ENCODE measurements at regions not wholly inside any gene's neighbourhood (a gene's known extent, or its start where the extent isn't known, plus 50 kb on each side); places are given as distances from the start of the nearest gene placed in this dataset.

- TF ChIP-seq GATAD2A (CRISPR knock-in tag; IDR thresholded peaks at IDR 0.05) (peak; percentile 85), DZIP1 (CRISPR knock-in tag; IDR thresholded peaks at IDR 0.05) (no peak), ZNF709 (CRISPR knock-in tag; IDR thresholded peaks at IDR 0.05) (no peak), POLR2G (IDR thresholded peaks at IDR 0.05; ENCODE audit: low read depth, low read length) (no peak), IRF1 (CRISPR knock-in tag; IDR thresholded peaks at IDR 0.05; ENCODE audit: low read depth) (no peak), NCOA2 (CRISPR knock-in tag; IDR thresholded peaks at IDR 0.05) (peak; percentile 79), SRF (IDR thresholded peaks at IDR 0.05; ENCODE audit: low read depth, low read length) (no peak), SAP130 (CRISPR knock-in tag; IDR thresholded peaks at IDR 0.05; ENCODE audit: low read depth) (peak; percentile 58), HHEX (CRISPR knock-in tag; IDR thresholded peaks at IDR 0.05) (no peak), ZNF232 (CRISPR knock-in tag; IDR thresholded peaks at IDR 0.05; ENCODE audit: borderline replicate concordance) (peak; percentile 29; the same call in 1 of the 2 replicates), ISL2 (CRISPR knock-in tag; IDR thresholded peaks at IDR 0.05) (peak; percentile 36; the same call in 1 of the 2 replicates), CREB1 (IDR thresholded peaks at IDR 0.05) (0 out of 2 replicates have a peak, but pooled peaks have one; percentile 26), CREB1 (CRISPR knock-in tag; IDR thresholded peaks at IDR 0.05) (0 out of 2 replicates have a peak, but pooled peaks have one; percentile 16), ZNF430 (CRISPR knock-in tag; IDR thresholded peaks at IDR 0.05) (no peak), RXRB (CRISPR knock-in tag; IDR thresholded peaks at IDR 0.05; ENCODE audit: borderline replicate concordance) (peak; percentile 73)
- TF ChIP-seq, protein P1, sequence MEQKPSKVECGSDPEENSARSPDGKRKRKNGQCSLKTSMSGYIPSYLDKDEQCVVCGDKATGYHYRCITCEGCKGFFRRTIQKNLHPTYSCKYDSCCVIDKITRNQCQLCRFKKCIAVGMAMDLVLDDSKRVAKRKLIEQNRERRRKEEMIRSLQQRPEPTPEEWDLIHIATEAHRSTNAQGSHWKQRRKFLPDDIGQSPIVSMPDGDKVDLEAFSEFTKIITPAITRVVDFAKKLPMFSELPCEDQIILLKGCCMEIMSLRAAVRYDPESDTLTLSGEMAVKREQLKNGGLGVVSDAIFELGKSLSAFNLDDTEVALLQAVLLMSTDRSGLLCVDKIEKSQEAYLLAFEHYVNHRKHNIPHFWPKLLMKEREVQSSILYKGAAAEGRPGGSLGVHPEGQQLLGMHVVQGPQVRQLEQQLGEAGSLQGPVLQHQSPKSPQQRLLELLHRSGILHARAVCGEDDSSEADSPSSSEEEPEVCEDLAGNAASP (CRISPR knock-in tag; IDR thresholded peaks at IDR 0.05; ENCODE audit: borderline replicate concordance), result peak; percentile 55; the same call in 1 of the 2 replicates
- TF ChIP-seq, protein P2, sequence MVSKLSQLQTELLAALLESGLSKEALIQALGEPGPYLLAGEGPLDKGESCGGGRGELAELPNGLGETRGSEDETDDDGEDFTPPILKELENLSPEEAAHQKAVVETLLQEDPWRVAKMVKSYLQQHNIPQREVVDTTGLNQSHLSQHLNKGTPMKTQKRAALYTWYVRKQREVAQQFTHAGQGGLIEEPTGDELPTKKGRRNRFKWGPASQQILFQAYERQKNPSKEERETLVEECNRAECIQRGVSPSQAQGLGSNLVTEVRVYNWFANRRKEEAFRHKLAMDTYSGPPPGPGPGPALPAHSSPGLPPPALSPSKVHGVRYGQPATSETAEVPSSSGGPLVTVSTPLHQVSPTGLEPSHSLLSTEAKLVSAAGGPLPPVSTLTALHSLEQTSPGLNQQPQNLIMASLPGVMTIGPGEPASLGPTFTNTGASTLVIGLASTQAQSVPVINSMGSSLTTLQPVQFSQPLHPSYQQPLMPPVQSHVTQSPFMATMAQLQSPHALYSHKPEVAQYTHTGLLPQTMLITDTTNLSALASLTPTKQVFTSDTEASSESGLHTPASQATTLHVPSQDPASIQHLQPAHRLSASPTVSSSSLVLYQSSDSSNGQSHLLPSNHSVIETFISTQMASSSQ (IDR thresholded peaks at IDR 0.05; ENCODE audit: low read depth), result no peak
- TF ChIP-seq, protein P2 (CRISPR knock-in tag; IDR thresholded peaks at IDR 0.05; ENCODE audit: borderline replicate concordance), result 0 out of 2 replicates have a peak, but pooled peaks have one; percentile 15
- TF ChIP-seq, protein P3, sequence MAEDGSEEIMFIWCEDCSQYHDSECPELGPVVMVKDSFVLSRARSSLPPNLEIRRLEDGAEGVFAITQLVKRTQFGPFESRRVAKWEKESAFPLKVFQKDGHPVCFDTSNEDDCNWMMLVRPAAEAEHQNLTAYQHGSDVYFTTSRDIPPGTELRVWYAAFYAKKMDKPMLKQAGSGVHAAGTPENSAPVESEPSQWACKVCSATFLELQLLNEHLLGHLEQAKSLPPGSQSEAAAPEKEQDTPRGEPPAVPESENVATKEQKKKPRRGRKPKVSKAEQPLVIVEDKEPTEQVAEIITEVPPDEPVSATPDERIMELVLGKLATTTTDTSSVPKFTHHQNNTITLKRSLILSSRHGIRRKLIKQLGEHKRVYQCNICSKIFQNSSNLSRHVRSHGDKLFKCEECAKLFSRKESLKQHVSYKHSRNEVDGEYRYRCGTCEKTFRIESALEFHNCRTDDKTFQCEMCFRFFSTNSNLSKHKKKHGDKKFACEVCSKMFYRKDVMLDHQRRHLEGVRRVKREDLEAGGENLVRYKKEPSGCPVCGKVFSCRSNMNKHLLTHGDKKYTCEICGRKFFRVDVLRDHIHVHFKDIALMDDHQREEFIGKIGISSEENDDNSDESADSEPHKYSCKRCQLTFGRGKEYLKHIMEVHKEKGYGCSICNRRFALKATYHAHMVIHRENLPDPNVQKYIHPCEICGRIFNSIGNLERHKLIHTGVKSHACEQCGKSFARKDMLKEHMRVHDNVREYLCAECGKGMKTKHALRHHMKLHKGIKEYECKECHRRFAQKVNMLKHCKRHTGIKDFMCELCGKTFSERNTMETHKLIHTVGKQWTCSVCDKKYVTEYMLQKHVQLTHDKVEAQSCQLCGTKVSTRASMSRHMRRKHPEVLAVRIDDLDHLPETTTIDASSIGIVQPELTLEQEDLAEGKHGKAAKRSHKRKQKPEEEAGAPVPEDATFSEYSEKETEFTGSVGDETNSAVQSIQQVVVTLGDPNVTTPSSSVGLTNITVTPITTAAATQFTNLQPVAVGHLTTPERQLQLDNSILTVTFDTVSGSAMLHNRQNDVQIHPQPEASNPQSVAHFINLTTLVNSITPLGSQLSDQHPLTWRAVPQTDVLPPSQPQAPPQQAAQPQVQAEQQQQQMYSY (CRISPR knock-in tag; IDR thresholded peaks at IDR 0.05), result no peak
Observed at GRCh38 chr5:143562935-143563334, 159.4 kb upstream of the NR3C1 start (continued).

Data from HepG2 (cell line).